Adrenal gland (tissue), 5 donors: ENCODE measurements at regions not wholly inside any gene's neighbourhood (a gene's known extent, or its start where the extent isn't known, plus 50 kb on each side); places are given as distances from the start of the nearest gene placed in this dataset.

Source experiments
- CTCF ChIP-seq, 6 experiments: fragments of 450-650 bp in 4 of 6; fragments of 200-600 bp in 2 of 6; sonication (generic) in 1 of 6; IDR thresholded peaks; 1 replicate in 5 of 6; 2 replicates in 1 of 6; pipeline versions ENCODE4 v1.5.1 to v1.8.0; 2016 to 2021; ENCODE audit warnings: antibody characterized with exemption in 6 of 6, mild to moderate bottlenecking in 2 of 6, moderate library complexity in 1 of 6
- POLR2A ChIP-seq, 2 donors: fragments of 450-650 bp; IDR thresholded peaks; one replicate each; pipeline ENCODE4 v1.6.1; 2017; ENCODE audit warnings: antibody characterized with exemption in 2 of 2, mild to moderate bottlenecking in 2 of 2, moderate library complexity in 1 of 2
- donor health status: DM: no; HTN: no; CAD: no.

GRCh38 chr12:71321531-71321930, 118.1 kb upstream of the LGR5 start:
- TF ChIP-seq POLR2A (IDR thresholded peaks at IDR 0.05) (no peak), CTCF (IDR thresholded peaks at IDR 0.05) (no peak)
